Right ventricle myocardium inferior (tissue), 1 donor: ENCODE measurements at regions not wholly inside any gene's neighbourhood (a gene's known extent, or its start where the extent isn't known, plus 50 kb on each side); places are given as distances from the start of the nearest gene placed in this dataset.
"Not testable (repeated sequence)": the region's sequence is repeated elsewhere in the genome, so short reads cannot be mapped to it uniquely, and the experiment has no call there.

Experiments used
- ATAC-seq: fragments of 200-7000 bp; cut with Tn5 transposase; one replicate; pipeline ENCODE4 v1.9.1; 2020; ENCODE audit warnings: mild to moderate bottlenecking, moderate library complexity
- DNase-seq: peaks from one replicate; pipeline ENCODE4 v3.0.0; 2021; ENCODE audit errors: missing footprints
- intact Hi-C: fragments of 100-400 bp; cut with DNase I; formaldehyde crosslinking; loops from one replicate; pipeline ENCODE4 v1.11.0; 2022
- donor health status: DM: no; HTN: yes; CAD: no; lungs with severe emphysema.

DNA sequence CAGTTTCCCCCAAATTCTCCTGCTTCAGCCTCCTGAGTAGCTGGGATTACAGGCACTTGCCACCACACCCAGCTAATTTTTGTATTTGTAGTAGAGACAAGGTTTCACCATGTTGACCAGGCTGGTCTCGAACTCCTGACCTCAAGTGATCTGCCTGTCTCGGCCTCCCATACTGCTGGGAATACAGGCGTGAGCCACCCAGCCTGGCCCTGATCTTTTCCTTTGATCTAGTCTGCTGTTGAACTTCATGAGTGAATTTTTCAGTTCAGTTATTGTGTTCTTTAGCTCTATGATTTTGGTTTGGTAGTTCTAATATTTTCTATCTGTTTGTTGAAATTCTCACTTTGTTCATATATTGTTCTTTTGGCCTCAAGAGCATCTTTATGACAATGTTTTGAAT, 83.4 kb upstream of the RAP2C start:
- intact Hi-C loops, DNase-seq, ATAC-seq: not testable (repeated sequence)

GRCh38 chrX:132294776-132295495, 75.7 kb upstream of the RAP2C start:
- intact Hi-C loops, result loop anchor here (5.0 to 10.0 kb wide), 3 partner anchors 68 to 317 kb away; partner anchors contain the start of gene MBNL3

DNA sequence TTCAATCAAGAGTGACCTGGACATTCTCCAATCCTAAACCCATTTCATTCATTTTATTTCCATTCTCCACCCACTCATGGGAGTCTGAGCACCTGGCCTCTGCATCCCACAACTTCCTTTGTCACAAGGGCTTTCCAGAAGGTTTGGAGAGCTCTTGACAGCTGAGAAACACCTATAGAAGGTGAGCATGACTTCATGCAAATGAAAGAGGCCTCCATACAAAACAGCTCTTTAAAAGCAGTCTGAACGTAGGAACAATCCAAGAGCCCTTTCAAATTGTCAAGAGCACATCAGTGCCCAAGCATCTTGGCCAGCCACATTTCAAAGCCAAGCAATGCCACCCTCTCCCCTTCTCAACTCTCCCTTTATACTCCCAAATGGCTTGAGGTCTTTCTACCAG, 74.9 kb upstream of the RAP2C start:
- no peak for ATAC-seq
- no peak for DNase-seq
- intact Hi-C loops, result loop anchor here (5.0 to 10.0 kb wide), 3 partner anchors 67 to 318 kb away; partner anchors contain the start of gene MBNL3

More at GRCh38 chrX:132294776-132295495, 75.7 kb upstream of the RAP2C start:
- ATAC-seq, result no peak
- DNase-seq, result no peak

- ATAC-seq (peak; percentile 56), DNase-seq (no peak)
- intact Hi-C loops, result loop anchor here (5.0 to 10.0 kb wide), 3 partner anchors 65 to 320 kb away; partner anchors contain the start of gene MBNL3
Measured at GRCh38 chrX:132292793-132293192, 73.5 kb upstream of the RAP2C start.

GRCh38 chrX:132277953-132278614, 58.8 kb upstream of the RAP2C start:
- DNase-seq (no peak), ATAC-seq (no peak)
- intact Hi-C loops, result no loop called here

GRCh38 chrX:132272826-132273225, 53.6 kb upstream of the RAP2C start:
- intact Hi-C loops, result no loop called here
- ATAC-seq (no peak), DNase-seq (no peak)

- DNase-seq (no peak), ATAC-seq (peak; percentile 72)
Measured at GRCh38 chrX:132271311-132271778, 52.1 kb upstream of the RAP2C start.

DNA sequence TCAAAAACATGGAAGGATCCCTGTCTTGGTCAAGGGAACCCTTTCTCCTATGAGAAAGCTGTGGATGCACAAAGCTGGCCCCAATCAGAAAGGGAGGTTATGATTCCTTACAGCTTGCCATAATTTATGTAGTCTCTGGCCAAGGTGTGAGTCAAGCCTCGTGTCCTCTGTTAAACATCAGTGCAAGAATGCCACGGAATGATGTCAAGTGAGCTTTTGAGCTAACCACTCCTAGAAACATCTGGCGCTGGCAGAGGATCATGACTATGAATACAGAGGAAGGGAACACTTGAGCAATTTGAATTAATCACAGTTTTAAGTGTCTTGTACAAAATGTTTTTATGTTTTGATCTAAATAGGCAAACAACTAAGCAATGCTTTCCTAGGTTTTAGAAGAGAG, 51.5 kb upstream of the RAP2C start:
- ATAC-seq, result peak; percentile 92
- intact Hi-C loops, result no loop called here
- DNase-seq, result peak; percentile 51

More at GRCh38 chrX:132271311-132271778, 52.1 kb upstream of the RAP2C start:
- intact Hi-C loops, result no loop called here

DNA sequence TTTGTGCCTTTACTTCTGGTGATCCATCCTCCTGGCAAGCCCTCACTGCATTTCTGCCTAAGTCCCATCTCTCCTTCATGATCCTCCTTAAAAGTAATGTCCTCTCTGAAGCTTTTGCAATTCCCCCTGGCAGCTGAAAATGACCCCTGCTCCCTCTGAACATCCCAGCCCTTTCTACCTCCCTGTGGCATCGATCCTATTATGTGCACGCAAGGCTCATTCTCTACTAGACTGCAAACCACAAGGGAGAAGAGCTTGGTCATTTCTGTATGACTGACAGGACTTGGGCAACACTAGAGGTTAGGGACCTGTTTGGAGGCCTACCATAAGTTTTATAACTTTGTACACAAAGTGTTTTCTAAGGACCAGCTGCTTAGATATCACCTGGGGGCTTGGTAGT, 50.8 kb upstream of the RAP2C start:
- no peak for DNase-seq
- ATAC-seq, result no peak
- intact Hi-C loops, result no loop called here
